AG10803 (cell line): ENCODE measurements at regions not wholly inside any gene's neighbourhood (a gene's known extent, or its start where the extent isn't known, plus 50 kb on each side); places are given as distances from the start of the nearest gene placed in this dataset.

Experiments
- DNase-seq: peaks from one replicate; pipeline ENCODE4 v3.0.0; 2010; ENCODE audit warnings: low read depth
- H3K4me3 ChIP-seq: 2 replicates; pipeline ENCODE4 v1.5.1; 2011; ENCODE audit warnings: mild to moderate bottlenecking, low read length, control low read depth
- CTCF ChIP-seq: conservative IDR thresholded peaks from 2 replicates; pipeline ENCODE4 v1.5.1; 2011; ENCODE audit warnings: mild to moderate bottlenecking, low read length, control low read depth, inconsistent platforms

GRCh38 chr17:20920095-20920814, 122.6 kb downstream of the USP22 start:
- no peak for TF ChIP-seq CTCF
- H3K4me3 ChIP-seq: no peak overlapping the region
- DNase-seq: no peak

GRCh38 chr17:20920815-20921199, 122.0 kb downstream of the USP22 start:
- H3K4me3 ChIP-seq: no peak overlapping the region
- no peak for TF ChIP-seq CTCF
- DNase-seq: peak; percentile 62

- peak; percentile 39 for DNase-seq
- no peak for TF ChIP-seq CTCF
- no peak overlapping the region for H3K4me3 ChIP-seq
Measured at GRCh38 chr17:20922128-20922670, 120.6 kb downstream of the USP22 start.

GRCh38 chr17:20924306-20924705, 118.5 kb downstream of the USP22 start:
- no peak overlapping the region for H3K4me3 ChIP-seq
- no peak for TF ChIP-seq CTCF
- no peak for DNase-seq

- no peak overlapping the region for H3K4me3 ChIP-seq
- no peak for TF ChIP-seq CTCF
- DNase-seq: no peak
Measured at GRCh38 chr17:20925091-20925490, 117.7 kb downstream of the USP22 start.

- no peak for DNase-seq
- H3K4me3 ChIP-seq: no peak overlapping the region
- no peak for TF ChIP-seq CTCF
Measured at GRCh38 chr17:20925954-20926353, 116.9 kb downstream of the USP22 start.

- no peak for TF ChIP-seq CTCF
- peak; percentile 54 for DNase-seq
- no peak overlapping the region for H3K4me3 ChIP-seq
Measured at GRCh38 chr17:20926532-20926931, 116.3 kb downstream of the USP22 start.
